Gastrocnemius medialis (tissue), 4 donors: ENCODE measurements at regions not wholly inside any gene's neighbourhood (a gene's known extent, or its start where the extent isn't known, plus 50 kb on each side); places are given as distances from the start of the nearest gene placed in this dataset.
"Not testable (repeated sequence)": the region's sequence is repeated elsewhere in the genome, so short reads cannot be mapped to it uniquely, and the experiment has no call there.

Source experiments
- CTCF ChIP-seq, 5 experiments: fragments of 450-650 bp in 3 of 5; fragments of 200-600 bp in 2 of 5; sonication (generic) in 2 of 5; IDR thresholded peaks in 4 of 5; conservative IDR thresholded peaks in 1 of 5; 1 replicate in 4 of 5; 2 replicates in 1 of 5; pipeline ENCODE4 v1.5.1; 2016 to 2019; ENCODE audit warnings: antibody characterized with exemption in 5 of 5, mild to moderate bottlenecking in 3 of 5, moderate library complexity in 3 of 5
- POLR2A ChIP-seq, 2 donors: fragments of 450-650 bp; IDR thresholded peaks; one replicate each; pipeline ENCODE4 v1.6.1; 2017; ENCODE audit warnings: antibody characterized with exemption in 2 of 2, mild to moderate bottlenecking in 2 of 2, moderate library complexity in 2 of 2

GRCh38 chr1:146511047-146511777 lies 282.4 kb upstream of the NOTCH2NLA start:
- TF ChIP-seq CTCF (IDR thresholded peaks at IDR 0.05 in 4 of 5, conservative IDR thresholded peaks at IDR 0.05 in 1 of 5); POLR2A (IDR thresholded peaks at IDR 0.05): not testable (repeated sequence)
